ENCODE measurements at regions not wholly inside any gene's neighbourhood (a gene's known extent, or its start where the extent isn't known, plus 50 kb on each side); places are given as distances from the start of the nearest gene placed in this dataset.
"Not testable (repeated sequence)": the region's sequence is repeated elsewhere in the genome, so short reads cannot be mapped to it uniquely, and the experiment has no call there.

- no peak for DNase-seq
These were observed 141.8 kb upstream of the ERRFI1 start for GRCh38 chr1:8167936-8168335.

- DNase-seq, result no peak
These were observed 140.3 kb upstream of the ERRFI1 start for GRCh38 chr1:8166406-8166805.

- DNase-seq, result peak in 1 of 2 experiments; percentile 5
These were observed 139.7 kb upstream of the ERRFI1 start for GRCh38 chr1:8165595-8166360.

GRCh38 chr1:8164670-8165069 is 138.6 kb upstream of the ERRFI1 start:
- no peak for DNase-seq

GRCh38 chr1:8163039-8163438 is 136.9 kb upstream of the ERRFI1 start:
- no peak for DNase-seq

GRCh38 chr1:8162168-8162567 is 136.1 kb upstream of the ERRFI1 start:
- no peak for DNase-seq

- no peak for DNase-seq
These were observed 135.5 kb upstream of the ERRFI1 start for GRCh38 chr1:8161546-8162105.

- DNase-seq, result no peak
These were observed 133.4 kb upstream of the ERRFI1 start for GRCh38 chr1:8159470-8160024.

GRCh38 chr1:8158995-8159394 is 132.9 kb upstream of the ERRFI1 start:
- DNase-seq, result no peak

- DNase-seq, result no peak
These were observed 131.7 kb upstream of the ERRFI1 start for GRCh38 chr1:8157765-8158164.

- peak in 1 of 2 experiments; percentile 46 for DNase-seq
These were observed 129.5 kb upstream of the ERRFI1 start for GRCh38 chr1:8155528-8156186.

- peak; percentile 92 to 94 for DNase-seq
These were observed 128.5 kb upstream of the ERRFI1 start for GRCh38 chr1:8154621-8155052.

GRCh38 chr1:8153961-8154360 is 127.9 kb upstream of the ERRFI1 start:
- DNase-seq, result no peak

- DNase-seq, result no peak
These were observed 126.9 kb upstream of the ERRFI1 start for GRCh38 chr1:8152731-8153702.

- no peak for DNase-seq
These were observed 125.5 kb upstream of the ERRFI1 start for GRCh38 chr1:8151647-8152046.

- not testable (repeated sequence) for DNase-seq
These were observed 123.6 kb upstream of the ERRFI1 start for GRCh38 chr1:8149756-8150155.

GRCh38 chr1:8147956-8148355 is 121.8 kb upstream of the ERRFI1 start:
- no peak for DNase-seq

- DNase-seq, result no peak
These were observed 120.2 kb upstream of the ERRFI1 start for GRCh38 chr1:8146257-8146855.

- DNase-seq, result no peak
These were observed 119.6 kb upstream of the ERRFI1 start for GRCh38 chr1:8145545-8146202.

GRCh38 chr1:8144323-8144722 is 118.2 kb upstream of the ERRFI1 start:
- no peak for DNase-seq

GRCh38 chr1:8142955-8143629 is 117.0 kb upstream of the ERRFI1 start:
- DNase-seq, result no peak

Data from NCI-H526 (cell line).